Stimulated activated CD8-positive, alpha-beta memory T cell treated with anti-CD3 and anti-CD28 coated beads, Interleukin-12 subunit alpha, Interleukin-12 subunit beta, amount 100 ng/mL, for 4 hours (primary cell): ENCODE measurements at regions not wholly inside any gene's neighbourhood (a gene's known extent, or its start where the extent isn't known, plus 50 kb on each side); places are given as distances from the start of the nearest gene placed in this dataset.

Source experiments
- DNase-seq: peaks from one replicate; pipeline ENCODE4 v3.0.0-alpha.2; 2020; ENCODE audit warnings: low read depth

GRCh38 chr14:98298481-98299244 is 973.3 kb downstream of the BCL11B start:
- no peak for DNase-seq

GRCh38 chr14:98301681-98302080 is 970.3 kb downstream of the BCL11B start:
- no peak for DNase-seq

GRCh38 chr14:98304574-98304973 is 967.4 kb downstream of the BCL11B start:
- no peak for DNase-seq

GRCh38 chr14:98309591-98309990 is 962.4 kb downstream of the BCL11B start:
- DNase-seq = no peak

- no peak for DNase-seq
Observed at GRCh38 chr14:98312006-98312405, 960.0 kb downstream of the BCL11B start.

GRCh38 chr14:98321841-98322240 is 950.2 kb downstream of the BCL11B start:
- DNase-seq = no peak

GRCh38 chr14:98323836-98324235 is 948.2 kb downstream of the BCL11B start:
- no peak for DNase-seq

GRCh38 chr14:98325761-98326160 is 946.2 kb downstream of the BCL11B start:
- no peak for DNase-seq

- no peak for DNase-seq
Observed at GRCh38 chr14:98328496-98328895, 943.5 kb downstream of the BCL11B start.

- no peak for DNase-seq
Observed at GRCh38 chr14:98334186-98334585, 937.8 kb downstream of the BCL11B start.

- no peak for DNase-seq
Observed at GRCh38 chr14:98341211-98341610, 930.8 kb downstream of the BCL11B start.

GRCh38 chr14:98345161-98345560 is 926.8 kb downstream of the BCL11B start:
- no peak for DNase-seq

GRCh38 chr14:98347686-98348085 is 924.3 kb downstream of the BCL11B start:
- no peak for DNase-seq

GRCh38 chr14:98348505-98348904 is 923.5 kb downstream of the BCL11B start:
- DNase-seq = no peak

GRCh38 chr14:98350213-98350612 is 921.8 kb downstream of the BCL11B start:
- no peak for DNase-seq

- no peak for DNase-seq
Observed at GRCh38 chr14:98364961-98365360, 907.0 kb downstream of the BCL11B start.

GRCh38 chr14:98366429-98366828 is 905.6 kb downstream of the BCL11B start:
- DNase-seq = no peak

- DNase-seq = no peak
Observed at GRCh38 chr14:98368221-98368620, 903.8 kb downstream of the BCL11B start.

GRCh38 chr14:98368916-98369315 is 903.1 kb downstream of the BCL11B start:
- no peak for DNase-seq

GRCh38 chr14:98369344-98369743 is 902.7 kb downstream of the BCL11B start:
- DNase-seq = no peak

- DNase-seq = no peak
Observed at GRCh38 chr14:98370352-98370751, 901.6 kb downstream of the BCL11B start.

GRCh38 chr14:98371141-98371540 is 900.9 kb downstream of the BCL11B start:
- DNase-seq = no peak

- no peak for DNase-seq
Observed at GRCh38 chr14:98374136-98374535, 897.9 kb downstream of the BCL11B start.

GRCh38 chr14:98375566-98375965 is 896.4 kb downstream of the BCL11B start:
- DNase-seq = no peak
